ENCODE measurements at regions not wholly inside any gene's neighbourhood (a gene's known extent, or its start where the extent isn't known, plus 50 kb on each side); places are given as distances from the start of the nearest gene placed in this dataset.

- ChIA-PET POLR2A (no interaction called here), CTCF (no interaction called here)
- Mint-ChIP-seq H3K4me1 (ENCODE audit: low read depth, unreplicated experiment) (no peaks in the 10 kb centered on the region), H3K4me3 (ENCODE audit: unreplicated experiment) (no peak overlapping the region), H3K27ac (ENCODE audit: unreplicated experiment) (no peak overlapping the region), H3K9me3 (ENCODE audit: unreplicated experiment) (no peaks in the 10 kb centered on the region), H3K27me3 (ENCODE audit: insufficient read depth, unreplicated experiment) (no peaks in the 10 kb centered on the region), H3K36me3 (ENCODE audit: insufficient read depth, unreplicated experiment) (no peaks in the 10 kb centered on the region)
- intact Hi-C loops (cut with micrococcal nuclease; ENCODE audit: unreplicated experiment): no loop called here
- no peaks in the 10 kb centered on the region for H3K27me3 ChIP-seq (replicated peaks; ENCODE audit: control insufficient read depth, insufficient read depth, low read length)
- H3K4me3 ChIP-seq (ENCODE audit: low read depth, low read length): no peak overlapping the region
- DNase-seq: no peak
- BruUV-seq (replicated peaks): no TSS peak
- H3K9me3 ChIP-seq: no peaks in the 10 kb centered on the region
- no peak for TF ChIP-seq CTCF (IDR thresholded peaks at IDR 0.05; ENCODE audit: insufficient read depth in 1 of 2, low read depth in 1 of 2, low read length in 1 of 2, severe bottlenecking in 1 of 2, unreplicated experiment in 1 of 2)
- H3K36me3 ChIP-seq (ENCODE audit: control insufficient read depth, insufficient read depth, low read length): no peaks in the 10 kb centered on the region
- no peaks in the 10 kb centered on the region for H3K4me1 ChIP-seq
These were observed 1034.8 kb downstream of the PDHA2 start for GRCh38 chr4:96874657-96875056.

- TF ChIP-seq CTCF (IDR thresholded peaks at IDR 0.05; ENCODE audit: insufficient read depth in 1 of 2, low read depth in 1 of 2, low read length in 1 of 2, severe bottlenecking in 1 of 2, unreplicated experiment in 1 of 2): no peak
- intact Hi-C loops (cut with micrococcal nuclease; ENCODE audit: unreplicated experiment): no loop called here
- no peaks in the 10 kb centered on the region for H3K4me1 Mint-ChIP-seq (ENCODE audit: low read depth, unreplicated experiment)
- no peak overlapping the region for H3K27ac Mint-ChIP-seq (ENCODE audit: unreplicated experiment)
- no peaks in the 10 kb centered on the region for H3K27me3 ChIP-seq (replicated peaks; ENCODE audit: control insufficient read depth, insufficient read depth, low read length)
- no peak overlapping the region for H3K4me3 ChIP-seq (ENCODE audit: low read depth, low read length)
- no peaks in the 10 kb centered on the region for H3K4me1 ChIP-seq
- BruUV-seq (replicated peaks): no TSS peak
- no peaks in the 10 kb centered on the region for H3K9me3 ChIP-seq
- no peaks in the 10 kb centered on the region for H3K36me3 Mint-ChIP-seq (ENCODE audit: insufficient read depth, unreplicated experiment)
- H3K9me3 Mint-ChIP-seq (ENCODE audit: unreplicated experiment): no peaks in the 10 kb centered on the region
- ChIA-PET POLR2A (no interaction called here), CTCF (no interaction called here)
- no peaks in the 10 kb centered on the region for H3K36me3 ChIP-seq (ENCODE audit: control insufficient read depth, insufficient read depth, low read length)
- H3K27me3 Mint-ChIP-seq (ENCODE audit: insufficient read depth, unreplicated experiment): no peaks in the 10 kb centered on the region
- no peak for DNase-seq
- no peak overlapping the region for H3K4me3 Mint-ChIP-seq (ENCODE audit: unreplicated experiment)
These were observed 1039.6 kb downstream of the PDHA2 start for GRCh38 chr4:96879527-96879926.

DNA sequence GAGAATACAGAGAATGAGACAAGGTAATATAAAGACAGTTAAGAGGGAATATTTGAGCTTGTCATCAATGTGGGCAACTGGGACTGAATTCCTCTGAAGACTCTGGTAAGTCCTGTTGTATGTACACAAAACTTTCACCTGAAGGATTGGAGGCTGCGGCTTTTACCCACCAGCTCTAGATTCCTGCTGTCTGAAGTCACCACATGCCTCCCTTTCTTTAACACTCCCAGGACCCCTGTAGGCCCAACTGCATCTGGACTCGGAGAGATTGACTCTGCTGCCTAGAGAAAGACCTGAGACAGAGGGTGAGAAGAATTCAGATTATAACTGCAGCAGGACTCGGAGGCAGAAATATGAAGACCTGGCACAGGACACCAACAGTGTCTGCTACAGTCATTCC is 1048.0 kb downstream of the PDHA2 start:
- Histone ChIP-seq H3K9me3 (no peaks in the 10 kb centered on the region), H3K27me3 (replicated peaks; ENCODE audit: control insufficient read depth, insufficient read depth, low read length) (no peaks in the 10 kb centered on the region), H3K4me1 (no peaks in the 10 kb centered on the region), H3K4me3 (ENCODE audit: low read depth, low read length) (no peak overlapping the region), H3K36me3 (ENCODE audit: control insufficient read depth, insufficient read depth, low read length) (no peaks in the 10 kb centered on the region)
- Mint-ChIP-seq H3K4me3 (ENCODE audit: unreplicated experiment) (no peak overlapping the region), H3K36me3 (ENCODE audit: insufficient read depth, unreplicated experiment) (no peaks in the 10 kb centered on the region), H3K27ac (ENCODE audit: unreplicated experiment) (no peak overlapping the region), H3K27me3 (ENCODE audit: insufficient read depth, unreplicated experiment) (peaks cover 4% of the 10 kb centered on the region), H3K4me1 (ENCODE audit: low read depth, unreplicated experiment) (no peaks in the 10 kb centered on the region), H3K9me3 (ENCODE audit: unreplicated experiment) (no peaks in the 10 kb centered on the region)
- DNase-seq: no peak
- no peak for TF ChIP-seq CTCF (IDR thresholded peaks at IDR 0.05; ENCODE audit: insufficient read depth in 1 of 2, low read depth in 1 of 2, low read length in 1 of 2, severe bottlenecking in 1 of 2, unreplicated experiment in 1 of 2)
- BruUV-seq (replicated peaks): no TSS peak
- POLR2A ChIA-PET: no interaction called here
- intact Hi-C loops (cut with micrococcal nuclease; ENCODE audit: unreplicated experiment): no loop called here
- CTCF ChIA-PET: no interaction called here
